ENCODE measurements at regions not wholly inside any gene's neighbourhood (a gene's known extent, or its start where the extent isn't known, plus 50 kb on each side); places are given as distances from the start of the nearest gene placed in this dataset.

GRCh38 chr21:18954441-18954844, 550.9 kb upstream of the TMPRSS15 start:
- H3K9me3 ChIP-seq (ENCODE audit: low read length): no peaks in the 10 kb centered on the region
- ChIA-PET POLR2A (no interaction called here), CTCF (no interaction called here)
- DNase-seq: no peak
- H3K27ac ChIP-seq (ENCODE audit: low read depth, low read length): no peak overlapping the region
- H3K27me3 ChIP-seq (ENCODE audit: insufficient read depth, low read length, poor library complexity, severe bottlenecking): no peaks in the 10 kb centered on the region
- Mint-ChIP-seq H3K9me3 (peaks cover 4 to 22% (median 7%) of the 10 kb centered on the region in 5 donors), H3K27me3 (no peaks in the 10 kb centered on the region), H3K4me3 (no peak overlapping the region), H3K4me1 (no peaks in the 10 kb centered on the region), H3K27ac (no peak overlapping the region), H3K36me3 (no peaks in the 10 kb centered on the region)
- H3K36me3 ChIP-seq (ENCODE audit: insufficient read depth, low read length): no peaks in the 10 kb centered on the region
- no peak overlapping the region for H3K4me3 ChIP-seq (ENCODE audit: low read length)
- no peaks in the 10 kb centered on the region for H3K4me1 ChIP-seq (ENCODE audit: insufficient read depth, low read length)

DNA sequence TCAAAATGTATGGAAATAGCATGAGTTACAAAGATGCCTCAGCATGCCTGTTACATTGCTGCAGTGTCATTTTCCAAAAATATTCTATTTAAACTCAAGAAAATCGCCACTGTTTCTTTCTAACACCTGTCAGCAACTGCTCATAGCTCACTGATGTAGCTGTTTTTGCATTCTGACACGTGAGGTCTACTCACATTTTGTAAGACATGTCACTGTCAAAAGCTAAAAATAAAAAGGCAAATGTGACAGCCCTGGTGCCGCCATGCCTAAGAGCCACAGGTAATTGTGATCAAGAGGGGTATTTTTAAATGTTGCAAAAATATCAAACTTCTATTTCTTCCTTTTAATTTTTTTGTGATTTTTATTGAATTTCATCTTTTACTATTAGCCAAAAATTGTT, 556.2 kb upstream of the TMPRSS15 start:
- Histone ChIP-seq H3K4me3 (ENCODE audit: low read length) (no peak overlapping the region), H3K27me3 (ENCODE audit: insufficient read depth, low read length, poor library complexity, severe bottlenecking) (no peaks in the 10 kb centered on the region), H3K36me3 (ENCODE audit: insufficient read depth, low read length) (no peaks in the 10 kb centered on the region), H3K27ac (ENCODE audit: low read depth, low read length) (no peak overlapping the region), H3K9me3 (ENCODE audit: low read length) (no peaks in the 10 kb centered on the region), H3K4me1 (ENCODE audit: insufficient read depth, low read length) (no peaks in the 10 kb centered on the region)
- CTCF ChIA-PET: no interaction called here
- no peaks in the 10 kb centered on the region for H3K4me1 Mint-ChIP-seq
- DNase-seq: no peak
- POLR2A ChIA-PET: no interaction called here
- H3K27ac Mint-ChIP-seq: no peak overlapping the region
- H3K9me3 Mint-ChIP-seq: peaks cover 2 to 22% (median 3%) of the 10 kb centered on the region in 5 donors
- no peak overlapping the region for H3K4me3 Mint-ChIP-seq
- no peaks in the 10 kb centered on the region for H3K27me3 Mint-ChIP-seq
- no peaks in the 10 kb centered on the region for H3K36me3 Mint-ChIP-seq

GRCh38 chr21:18960306-18960705, 556.7 kb upstream of the TMPRSS15 start:
- no peak for DNase-seq
- peaks cover 2 to 22% (median 6%) of the 10 kb centered on the region in 5 donors for H3K9me3 Mint-ChIP-seq
- no peaks in the 10 kb centered on the region for H3K36me3 Mint-ChIP-seq
- H3K36me3 ChIP-seq (ENCODE audit: insufficient read depth, low read length): no peaks in the 10 kb centered on the region
- H3K27me3 ChIP-seq (ENCODE audit: insufficient read depth, low read length, poor library complexity, severe bottlenecking): no peaks in the 10 kb centered on the region
- CTCF ChIA-PET: no interaction called here
- POLR2A ChIA-PET: no interaction called here
- no peak overlapping the region for H3K27ac ChIP-seq (ENCODE audit: low read depth, low read length)
- H3K4me3 Mint-ChIP-seq: no peak overlapping the region
- no peak overlapping the region for H3K4me3 ChIP-seq (ENCODE audit: low read length)
- no peaks in the 10 kb centered on the region for H3K9me3 ChIP-seq (ENCODE audit: low read length)
- H3K4me1 ChIP-seq (ENCODE audit: insufficient read depth, low read length): no peaks in the 10 kb centered on the region
- no peaks in the 10 kb centered on the region for H3K27me3 Mint-ChIP-seq
- H3K4me1 Mint-ChIP-seq: no peaks in the 10 kb centered on the region
- no peak overlapping the region for H3K27ac Mint-ChIP-seq

DNA sequence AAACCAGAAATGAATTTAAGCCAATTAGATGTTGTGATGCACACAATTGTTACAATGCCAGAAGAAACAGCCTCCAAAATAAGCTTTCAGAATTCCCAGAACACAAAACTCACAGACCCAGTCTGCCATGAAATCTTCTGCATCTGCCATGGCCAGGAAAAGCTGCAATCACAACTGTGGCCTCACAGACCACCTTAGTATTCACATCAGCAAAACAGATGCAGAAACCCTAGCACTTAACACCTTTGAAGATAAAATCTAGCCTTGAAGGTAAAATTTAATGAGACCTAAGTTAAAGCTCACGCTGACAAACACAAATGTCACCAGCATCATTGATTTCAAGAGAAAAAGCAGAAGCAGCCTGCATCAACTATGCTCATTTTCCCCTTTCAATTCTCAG, 566.8 kb upstream of the TMPRSS15 start:
- DNase-seq: no peak
- POLR2A ChIA-PET: no interaction called here
- Histone ChIP-seq H3K36me3 (ENCODE audit: insufficient read depth, low read length) (no peaks in the 10 kb centered on the region), H3K9me3 (ENCODE audit: low read length) (no peaks in the 10 kb centered on the region), H3K27me3 (ENCODE audit: insufficient read depth, low read length, poor library complexity, severe bottlenecking) (no peaks in the 10 kb centered on the region), H3K4me1 (ENCODE audit: insufficient read depth, low read length) (no peaks in the 10 kb centered on the region), H3K27ac (ENCODE audit: low read depth, low read length) (no peak overlapping the region), H3K4me3 (ENCODE audit: low read length) (no peak overlapping the region)
- Mint-ChIP-seq H3K27ac (no peak overlapping the region), H3K27me3 (peaks cover 0 to under 1% of the 10 kb centered on the region in 2 donors), H3K36me3 (no peaks in the 10 kb centered on the region), H3K4me1 (no peaks in the 10 kb centered on the region), H3K4me3 (no peak overlapping the region), H3K9me3 (peaks cover 2 to 25% (median 17%) of the 10 kb centered on the region in 5 donors)
- CTCF ChIA-PET: no interaction called here

DNA sequence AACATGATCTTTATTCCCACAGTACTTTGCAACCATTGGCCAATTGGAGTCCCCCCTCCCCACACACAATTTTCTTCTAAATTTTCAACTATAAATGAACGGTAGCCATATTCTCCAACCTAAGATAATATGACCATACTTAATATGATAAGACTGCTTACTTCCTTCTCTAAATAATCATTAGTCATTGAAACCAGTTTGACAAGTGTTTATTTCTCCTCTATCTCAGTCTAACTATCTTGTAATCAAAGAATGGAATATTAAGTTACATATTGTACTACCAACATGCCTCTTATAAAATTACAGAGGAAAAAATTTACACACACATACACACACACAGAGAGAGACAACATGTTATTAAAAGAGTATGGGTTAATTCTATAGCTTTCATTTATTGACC, 567.4 kb upstream of the TMPRSS15 start:
- Histone ChIP-seq H3K4me1 (ENCODE audit: insufficient read depth, low read length) (no peaks in the 10 kb centered on the region), H3K27me3 (ENCODE audit: insufficient read depth, low read length, poor library complexity, severe bottlenecking) (no peaks in the 10 kb centered on the region), H3K4me3 (ENCODE audit: low read length) (no peak overlapping the region), H3K27ac (ENCODE audit: low read depth, low read length) (no peak overlapping the region), H3K36me3 (ENCODE audit: insufficient read depth, low read length) (no peaks in the 10 kb centered on the region), H3K9me3 (ENCODE audit: low read length) (no peaks in the 10 kb centered on the region)
- no peak for DNase-seq
- peaks cover 2 to 30% (median 14%) of the 10 kb centered on the region in 5 donors for H3K9me3 Mint-ChIP-seq
- ChIA-PET CTCF (no interaction called here), POLR2A (no interaction called here)
- no peak overlapping the region for H3K4me3 Mint-ChIP-seq
- no peak overlapping the region for H3K27ac Mint-ChIP-seq
- H3K4me1 Mint-ChIP-seq: no peaks in the 10 kb centered on the region
- peaks cover 0 to 3% of the 10 kb centered on the region in 2 donors for H3K27me3 Mint-ChIP-seq
- no peaks in the 10 kb centered on the region for H3K36me3 Mint-ChIP-seq

GRCh38 chr21:18985584-18985983, 582.0 kb upstream of the TMPRSS15 start:
- no peaks in the 10 kb centered on the region for H3K4me1 ChIP-seq (ENCODE audit: insufficient read depth, low read length)
- H3K27ac ChIP-seq (ENCODE audit: low read depth, low read length): no peak overlapping the region
- Mint-ChIP-seq H3K9me3 (peaks cover 2 to 20% (median 11%) of the 10 kb centered on the region in 5 donors), H3K4me3 (no peak overlapping the region), H3K27ac (no peak overlapping the region), H3K36me3 (peaks cover 0 to 3% (median 0%) of the 10 kb centered on the region in 3 donors), H3K27me3 (no peaks in the 10 kb centered on the region), H3K4me1 (no peaks in the 10 kb centered on the region)
- no peak overlapping the region for H3K4me3 ChIP-seq (ENCODE audit: low read length)
- ChIA-PET POLR2A (no interaction called here), CTCF (no interaction called here)
- no peaks in the 10 kb centered on the region for H3K9me3 ChIP-seq (ENCODE audit: low read length)
- DNase-seq: no peak
- no peaks in the 10 kb centered on the region for H3K27me3 ChIP-seq (ENCODE audit: insufficient read depth, low read length, poor library complexity, severe bottlenecking)
- no peaks in the 10 kb centered on the region for H3K36me3 ChIP-seq (ENCODE audit: insufficient read depth, low read length)

DNA sequence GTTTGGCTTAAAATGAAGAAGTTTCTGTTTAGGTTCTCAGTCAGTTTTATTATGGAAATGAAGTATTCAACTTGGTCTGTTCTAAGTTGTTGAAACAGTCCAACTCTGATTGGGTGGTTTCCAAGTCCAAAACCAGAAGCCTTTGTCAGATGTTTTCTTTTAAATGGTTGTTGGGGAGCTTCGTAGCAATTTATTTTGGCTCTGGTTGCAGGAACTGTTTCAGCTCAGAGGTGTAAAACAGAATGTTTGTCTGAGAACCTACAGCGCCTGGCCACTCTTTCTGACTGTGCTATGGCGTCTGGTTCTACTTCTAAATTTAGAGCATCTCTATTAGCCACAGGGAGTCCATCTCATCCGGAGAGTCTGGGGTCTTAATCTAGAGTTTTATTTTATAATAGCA, 582.6 kb upstream of the TMPRSS15 start:
- Mint-ChIP-seq H3K36me3 (peaks cover 0 to 3% (median 0%) of the 10 kb centered on the region in 3 donors), H3K4me3 (no peak overlapping the region), H3K27me3 (no peaks in the 10 kb centered on the region), H3K4me1 (no peaks in the 10 kb centered on the region), H3K9me3 (peaks cover 2 to 25% (median 11%) of the 10 kb centered on the region in 5 donors), H3K27ac (no peak overlapping the region)
- Histone ChIP-seq H3K27ac (ENCODE audit: low read depth, low read length) (no peak overlapping the region), H3K9me3 (ENCODE audit: low read length) (no peaks in the 10 kb centered on the region), H3K27me3 (ENCODE audit: insufficient read depth, low read length, poor library complexity, severe bottlenecking) (no peaks in the 10 kb centered on the region), H3K4me1 (ENCODE audit: insufficient read depth, low read length) (no peaks in the 10 kb centered on the region), H3K4me3 (ENCODE audit: low read length) (no peak overlapping the region), H3K36me3 (ENCODE audit: insufficient read depth, low read length) (no peaks in the 10 kb centered on the region)
- no peak for DNase-seq
- ChIA-PET POLR2A (no interaction called here), CTCF (no interaction called here)

GRCh38 chr21:18987520-18988026, 584.0 kb upstream of the TMPRSS15 start:
- Histone ChIP-seq H3K27ac (ENCODE audit: low read depth, low read length) (no peak overlapping the region), H3K27me3 (ENCODE audit: insufficient read depth, low read length, poor library complexity, severe bottlenecking) (no peaks in the 10 kb centered on the region), H3K9me3 (ENCODE audit: low read length) (no peaks in the 10 kb centered on the region), H3K36me3 (ENCODE audit: insufficient read depth, low read length) (no peaks in the 10 kb centered on the region), H3K4me1 (ENCODE audit: insufficient read depth, low read length) (no peaks in the 10 kb centered on the region), H3K4me3 (ENCODE audit: low read length) (no peak overlapping the region)
- Mint-ChIP-seq H3K27ac (no peak overlapping the region), H3K4me3 (no peak overlapping the region), H3K36me3 (peaks cover 0 to 3% (median 0%) of the 10 kb centered on the region in 3 donors), H3K4me1 (no peaks in the 10 kb centered on the region), H3K9me3 (peaks cover 2 to 22% (median 11%) of the 10 kb centered on the region in 5 donors), H3K27me3 (no peaks in the 10 kb centered on the region)
- ChIA-PET POLR2A (no interaction called here), CTCF (no interaction called here)
- no peak for DNase-seq

DNA sequence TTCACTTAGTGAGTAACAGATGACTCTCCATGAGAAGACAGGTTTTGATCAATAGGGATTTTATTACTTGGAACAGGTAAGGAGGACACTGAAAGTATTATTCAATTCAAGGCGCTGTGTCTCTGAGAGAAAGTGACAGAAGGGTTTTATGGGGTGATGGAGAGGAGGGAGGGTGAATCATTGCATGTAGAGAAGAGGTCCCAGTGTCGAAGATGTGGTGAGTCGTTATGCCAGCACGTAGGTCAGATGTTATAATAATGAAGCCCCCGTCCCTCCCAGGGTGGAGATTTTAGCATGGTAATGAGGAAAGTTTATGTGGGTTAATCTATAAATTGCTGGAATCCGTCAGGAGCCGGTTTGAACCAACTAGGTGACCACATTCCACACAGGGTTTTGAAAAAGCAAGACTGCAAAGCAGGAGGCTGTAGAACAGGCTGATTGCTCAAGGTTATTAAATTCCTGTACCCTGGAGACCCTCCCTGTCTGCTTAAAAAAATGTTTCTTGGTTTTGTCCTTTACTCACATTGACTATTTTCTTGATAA, 586.4 kb upstream of the TMPRSS15 start:
- Mint-ChIP-seq H3K27ac (no peak overlapping the region), H3K27me3 (no peaks in the 10 kb centered on the region)
- CTCF ChIA-PET: no interaction called here

More for the DNA sequence above, 586.4 kb upstream of the TMPRSS15 start:
- Histone ChIP-seq H3K27ac (ENCODE audit: low read depth, low read length) (no peak overlapping the region), H3K27me3 (ENCODE audit: insufficient read depth, low read length, poor library complexity, severe bottlenecking) (no peaks in the 10 kb centered on the region), H3K36me3 (ENCODE audit: insufficient read depth, low read length) (no peaks in the 10 kb centered on the region), H3K4me3 (ENCODE audit: low read length) (no peak overlapping the region), H3K9me3 (ENCODE audit: low read length) (no peaks in the 10 kb centered on the region), H3K4me1 (ENCODE audit: insufficient read depth, low read length) (no peaks in the 10 kb centered on the region)
- Mint-ChIP-seq H3K36me3 (peaks cover 0 to 3% (median 0%) of the 10 kb centered on the region in 3 donors), H3K4me3 (no peak overlapping the region), H3K4me1 (no peaks in the 10 kb centered on the region), H3K9me3 (peaks cover 4 to 30% (median 15%) of the 10 kb centered on the region in 5 donors)
- POLR2A ChIA-PET: no interaction called here
- no peak for DNase-seq
